Non-pigmented ciliary epithelial cell (primary cell): ENCODE measurements at regions not wholly inside any gene's neighbourhood (a gene's known extent, or its start where the extent isn't known, plus 50 kb on each side); places are given as distances from the start of the nearest gene placed in this dataset.

ENCODE experiments used
- DNase-seq: peaks from one replicate; pipeline ENCODE4 v3.0.0-alpha.2; 2010; ENCODE audit warnings: low read depth

- no peak for DNase-seq
These were observed 467.7 kb upstream of the FAT3 start for GRCh38 chr11:91756829-91757480.

GRCh38 chr11:91755951-91756707, 468.5 kb upstream of the FAT3 start:
- DNase-seq, result no peak

- no peak for DNase-seq
These were observed 469.1 kb upstream of the FAT3 start for GRCh38 chr11:91755526-91755925.

- DNase-seq, result no peak
These were observed 475.4 kb upstream of the FAT3 start for GRCh38 chr11:91749251-91749650.

- no peak for DNase-seq
These were observed 482.5 kb upstream of the FAT3 start for GRCh38 chr11:91742155-91742554.

- DNase-seq, result no peak
These were observed 493.6 kb upstream of the FAT3 start for GRCh38 chr11:91731051-91731450.

- no peak for DNase-seq
These were observed 494.0 kb upstream of the FAT3 start for GRCh38 chr11:91730620-91731019.

- DNase-seq, result no peak
These were observed 494.6 kb upstream of the FAT3 start for GRCh38 chr11:91730057-91730456.

- DNase-seq, result no peak
These were observed 507.4 kb upstream of the FAT3 start for GRCh38 chr11:91717169-91717568.

- no peak for DNase-seq
These were observed 516.8 kb upstream of the FAT3 start for GRCh38 chr11:91707652-91708482.

- DNase-seq, result no peak
These were observed 521.6 kb upstream of the FAT3 start for GRCh38 chr11:91703042-91703441.

GRCh38 chr11:91700854-91701253, 523.8 kb upstream of the FAT3 start:
- DNase-seq, result no peak

GRCh38 chr11:91698845-91699244, 525.8 kb upstream of the FAT3 start:
- DNase-seq, result no peak

GRCh38 chr11:91694331-91694730, 530.3 kb upstream of the FAT3 start:
- DNase-seq, result no peak

- no peak for DNase-seq
These were observed 532.7 kb upstream of the FAT3 start for GRCh38 chr11:91691872-91692271.

GRCh38 chr11:91688672-91689071, 535.9 kb upstream of the FAT3 start:
- no peak for DNase-seq

GRCh38 chr11:91686700-91687099, 537.9 kb upstream of the FAT3 start:
- no peak for DNase-seq

- DNase-seq, result no peak
These were observed 538.3 kb upstream of the FAT3 start for GRCh38 chr11:91686281-91686680.

GRCh38 chr11:91673705-91674104, 550.9 kb upstream of the FAT3 start:
- DNase-seq, result no peak

GRCh38 chr11:91664521-91664920, 560.1 kb upstream of the FAT3 start:
- DNase-seq, result no peak

GRCh38 chr11:91660036-91660435, 564.6 kb upstream of the FAT3 start:
- DNase-seq, result no peak

GRCh38 chr11:91654686-91655085, 569.9 kb upstream of the FAT3 start:
- DNase-seq, result no peak
